Natural killer cell treated with Interleukin-12 subunit alpha and Interleukin-12 subunit beta and Interleukin-15 and Interleukin-18, amount 100 ng/mL, for 72 hours (primary cell): ENCODE measurements at regions not wholly inside any gene's neighbourhood (a gene's known extent, or its start where the extent isn't known, plus 50 kb on each side); places are given as distances from the start of the nearest gene placed in this dataset.
"Not testable (repeated sequence)": the region's sequence is repeated elsewhere in the genome, so short reads cannot be mapped to it uniquely, and the experiment has no call there.

ENCODE experiments used
- ATAC-seq, 2 donors: fragments of 150-1000 bp; cut with Tn5 transposase in 1 of 2; sonication (Bioruptor Pico), chemical (Tn5 transposase) in 1 of 2; 2 replicates each; pipeline ENCODE4 v1.10.0; 2021
- DNase-seq: peaks from one replicate; pipeline ENCODE4 v3.0.0; 2022; ENCODE audit warnings: low spot score
- H3K27ac Mint-ChIP-seq, 2 donors: 1 replicate in 1 of 2; 2 replicates in 1 of 2; pipeline ENCODE4 v1.8.0; 2022; ENCODE audit warnings: mixed read lengths in 2 of 2, mild to moderate bottlenecking in 1 of 2, moderate library complexity in 1 of 2
- H3K27me3 Mint-ChIP-seq, 2 donors: 1 replicate in 1 of 2; 2 replicates in 1 of 2; pipeline ENCODE4 v1.8.0; 2022; ENCODE audit warnings: mixed read lengths in 2 of 2
- H3K36me3 Mint-ChIP-seq: one replicate; pipeline ENCODE4 v1.8.0; 2022; ENCODE audit warnings: mixed read lengths
- H3K4me1 Mint-ChIP-seq, 2 donors: 1 replicate in 1 of 2; 2 replicates in 1 of 2; pipeline ENCODE4 v1.8.0; 2022; ENCODE audit warnings: low read depth in 2 of 2, mixed read lengths in 2 of 2, mild to moderate bottlenecking in 1 of 2
- H3K4me3 Mint-ChIP-seq: one replicate; pipeline ENCODE4 v1.8.0; 2022; ENCODE audit warnings: mixed read lengths
- H3K9me3 Mint-ChIP-seq: 2 replicates; pipeline ENCODE4 v1.8.0; 2022; ENCODE audit warnings: mixed read lengths

DNA sequence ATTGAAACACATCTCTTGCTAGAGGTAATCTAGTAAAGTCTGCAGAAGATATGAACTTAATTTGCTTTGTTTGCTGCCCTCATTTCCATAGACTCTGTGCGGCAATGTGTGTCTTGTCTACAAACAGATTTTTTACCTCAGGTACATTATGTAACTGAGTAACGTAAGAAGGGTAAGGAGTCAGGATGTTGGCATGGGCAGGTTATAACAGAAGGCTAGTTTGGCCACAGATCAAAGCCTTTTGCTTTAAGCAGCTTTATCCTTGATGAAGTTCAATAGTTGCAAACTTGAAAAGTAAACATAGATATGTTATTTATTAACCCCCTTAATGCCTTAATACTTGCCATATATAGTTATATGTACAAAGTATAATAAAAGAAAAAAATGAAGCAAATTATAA is 391.6 kb upstream of the FKBP1C start:
- H3K27ac Mint-ChIP-seq: no peak overlapping the region
- ATAC-seq (no peak), DNase-seq (no peak)
- H3K4me3 Mint-ChIP-seq: no peak overlapping the region
- H3K4me1 Mint-ChIP-seq: no peaks in the 10 kb centered on the region
- H3K27me3 Mint-ChIP-seq: no peaks in the 10 kb centered on the region
- peaks cover 4% of the 10 kb centered on the region for H3K36me3 Mint-ChIP-seq
- peaks cover 5% of the 10 kb centered on the region for H3K9me3 Mint-ChIP-seq

GRCh38 chr6:62808565-62809293 is 402.5 kb upstream of the FKBP1C start:
- no peak overlapping the region for H3K27ac Mint-ChIP-seq
- DNase-seq (no peak), ATAC-seq (no peak)
- H3K9me3 Mint-ChIP-seq: peaks cover 18% of the 10 kb centered on the region
- H3K36me3 Mint-ChIP-seq: peaks cover 5% of the 10 kb centered on the region
- no peaks in the 10 kb centered on the region for H3K27me3 Mint-ChIP-seq
- no peaks in the 10 kb centered on the region for H3K4me1 Mint-ChIP-seq
- H3K4me3 Mint-ChIP-seq: no peak overlapping the region

GRCh38 chr6:62805431-62805830 is 405.8 kb upstream of the FKBP1C start:
- ATAC-seq (no peak), DNase-seq (no peak)
- peaks cover 5% of the 10 kb centered on the region for H3K36me3 Mint-ChIP-seq
- peaks cover 14% of the 10 kb centered on the region for H3K9me3 Mint-ChIP-seq
- no peaks in the 10 kb centered on the region for H3K27me3 Mint-ChIP-seq
- H3K27ac Mint-ChIP-seq: no peak overlapping the region
- H3K4me1 Mint-ChIP-seq: no peaks in the 10 kb centered on the region
- no peak overlapping the region for H3K4me3 Mint-ChIP-seq

- peaks cover 6% of the 10 kb centered on the region for H3K9me3 Mint-ChIP-seq
- H3K27me3 Mint-ChIP-seq: no peaks in the 10 kb centered on the region
- no peak overlapping the region for H3K4me3 Mint-ChIP-seq
- no peaks in the 10 kb centered on the region for H3K4me1 Mint-ChIP-seq
- ATAC-seq: no peak
- no peak for DNase-seq
- H3K27ac Mint-ChIP-seq: no peak overlapping the region
- no peaks in the 10 kb centered on the region for H3K36me3 Mint-ChIP-seq
These were observed 408.2 kb upstream of the FKBP1C start for GRCh38 chr6:62803094-62803493.

- H3K4me1 Mint-ChIP-seq: no peaks in the 10 kb centered on the region
- ATAC-seq: no peak
- H3K27me3 Mint-ChIP-seq: no peaks in the 10 kb centered on the region
- H3K9me3 Mint-ChIP-seq: peaks cover 17% of the 10 kb centered on the region
- DNase-seq: no peak
- peaks cover 5% of the 10 kb centered on the region for H3K36me3 Mint-ChIP-seq
- no peak overlapping the region for H3K27ac Mint-ChIP-seq
- H3K4me3 Mint-ChIP-seq: no peak overlapping the region
These were observed 414.1 kb upstream of the FKBP1C start for GRCh38 chr6:62797190-62797589.

DNA sequence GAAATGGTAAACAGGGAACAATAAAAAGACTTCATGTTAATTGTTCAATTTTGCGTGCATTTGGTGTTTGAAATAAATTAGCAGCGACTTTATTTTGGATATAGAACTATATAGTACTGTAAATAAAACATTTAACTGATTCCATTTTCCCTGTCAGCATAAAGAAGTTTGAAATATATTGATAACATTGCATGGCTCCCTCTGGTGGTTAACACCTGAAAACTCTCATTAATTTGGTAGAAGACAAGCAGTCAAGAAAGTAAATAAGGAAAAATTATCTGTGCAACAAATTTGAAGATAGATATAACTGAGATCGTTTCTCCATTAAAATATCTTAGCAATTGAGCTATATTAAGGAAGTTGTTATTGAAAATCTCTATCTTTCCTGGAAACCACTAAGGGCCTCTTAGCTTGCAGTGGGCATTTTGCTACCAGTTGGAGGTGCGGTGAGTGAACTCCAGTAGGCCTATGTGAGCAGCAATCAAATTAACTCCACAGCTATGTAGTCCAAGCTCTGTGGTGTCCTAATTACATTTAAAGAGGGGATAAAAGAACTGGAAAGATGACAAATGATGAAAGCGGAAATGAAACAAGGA is 435.7 kb upstream of the FKBP1C start:
- DNase-seq (no peak), ATAC-seq (no peak)
- Mint-ChIP-seq H3K27me3 (no peaks in the 10 kb centered on the region), H3K36me3 (no peaks in the 10 kb centered on the region), H3K9me3 (peaks cover 4% of the 10 kb centered on the region), H3K4me3 (no peak overlapping the region), H3K4me1 (no peaks in the 10 kb centered on the region), H3K27ac (no peak overlapping the region)

DNA sequence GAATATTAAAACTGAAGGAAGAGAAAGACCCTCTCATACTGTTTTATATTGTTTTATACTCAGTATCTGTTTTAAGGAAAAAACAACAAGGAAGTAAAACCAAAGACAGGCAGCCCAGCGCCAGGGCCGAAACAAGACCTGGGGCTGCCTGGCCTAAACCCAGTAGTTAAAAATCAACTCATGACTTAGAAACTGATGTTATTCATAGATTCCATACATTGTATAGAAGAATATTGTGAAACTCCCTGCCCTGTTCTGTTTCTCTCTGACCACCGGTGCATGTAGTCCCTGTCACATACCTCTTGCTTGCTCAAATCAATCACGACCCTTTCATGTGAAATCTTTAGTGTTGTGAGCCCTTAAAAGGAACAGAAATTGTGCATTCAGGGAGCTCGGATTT is 445.1 kb upstream of the FKBP1C start:
- H3K27ac Mint-ChIP-seq, H3K4me1 Mint-ChIP-seq, H3K4me3 Mint-ChIP-seq, H3K36me3 Mint-ChIP-seq, H3K27me3 Mint-ChIP-seq, ATAC-seq, DNase-seq: not testable (repeated sequence)
- peaks cover 18% of the 10 kb centered on the region for H3K9me3 Mint-ChIP-seq

GRCh38 chr6:62764841-62765240 is 446.4 kb upstream of the FKBP1C start:
- DNase-seq (no peak), ATAC-seq (no peak)
- no peaks in the 10 kb centered on the region for H3K4me1 Mint-ChIP-seq
- H3K27ac Mint-ChIP-seq: no peak overlapping the region
- H3K4me3 Mint-ChIP-seq: no peak overlapping the region
- no peaks in the 10 kb centered on the region for H3K36me3 Mint-ChIP-seq
- no peaks in the 10 kb centered on the region for H3K27me3 Mint-ChIP-seq
- H3K9me3 Mint-ChIP-seq: peaks cover 20% of the 10 kb centered on the region

- Mint-ChIP-seq H3K9me3 (peaks cover 16% of the 10 kb centered on the region), H3K27me3 (no peaks in the 10 kb centered on the region), H3K36me3 (no peaks in the 10 kb centered on the region), H3K4me1 (no peaks in the 10 kb centered on the region), H3K27ac (no peak overlapping the region), H3K4me3 (no peak overlapping the region)
- no peak for ATAC-seq
- no peak for DNase-seq
These were observed 447.9 kb upstream of the FKBP1C start for GRCh38 chr6:62763125-62763912.

GRCh38 chr6:62746968-62747367 is 460.9 kb upstream of the KHDRBS2 start:
- Mint-ChIP-seq H3K27me3 (no peaks in the 10 kb centered on the region), H3K36me3 (peaks cover 4% of the 10 kb centered on the region), H3K27ac (no peak overlapping the region), H3K9me3 (peaks cover 14% of the 10 kb centered on the region), H3K4me3 (no peak overlapping the region), H3K4me1 (no peaks in the 10 kb centered on the region)
- ATAC-seq (no peak), DNase-seq (no peak)

DNA sequence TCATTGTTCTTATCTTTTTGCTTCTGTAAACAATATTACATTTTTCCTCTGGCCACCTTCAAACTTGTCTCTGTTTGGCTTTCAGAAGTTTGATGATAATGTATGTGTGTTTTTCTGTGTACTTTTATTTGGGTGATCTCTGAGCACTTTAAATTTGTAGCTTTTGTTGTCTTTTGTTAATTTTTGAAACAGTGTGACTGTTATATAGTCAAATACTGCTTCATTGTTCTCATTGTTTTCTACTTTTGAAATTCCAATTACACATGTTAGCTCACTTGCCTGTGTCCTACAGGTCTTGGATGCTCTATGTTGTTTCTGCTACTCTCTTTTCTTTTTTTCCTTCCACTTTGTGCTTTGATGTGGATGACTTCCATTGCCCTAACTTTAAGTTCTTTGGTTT is 460.1 kb upstream of the KHDRBS2 start:
- no peaks in the 10 kb centered on the region for H3K4me1 Mint-ChIP-seq
- no peak overlapping the region for H3K27ac Mint-ChIP-seq
- H3K36me3 Mint-ChIP-seq: peaks cover 4% of the 10 kb centered on the region
- DNase-seq: no peak
- H3K9me3 Mint-ChIP-seq: peaks cover 21% of the 10 kb centered on the region
- no peak overlapping the region for H3K4me3 Mint-ChIP-seq
- no peaks in the 10 kb centered on the region for H3K27me3 Mint-ChIP-seq
- no peak for ATAC-seq

DNA sequence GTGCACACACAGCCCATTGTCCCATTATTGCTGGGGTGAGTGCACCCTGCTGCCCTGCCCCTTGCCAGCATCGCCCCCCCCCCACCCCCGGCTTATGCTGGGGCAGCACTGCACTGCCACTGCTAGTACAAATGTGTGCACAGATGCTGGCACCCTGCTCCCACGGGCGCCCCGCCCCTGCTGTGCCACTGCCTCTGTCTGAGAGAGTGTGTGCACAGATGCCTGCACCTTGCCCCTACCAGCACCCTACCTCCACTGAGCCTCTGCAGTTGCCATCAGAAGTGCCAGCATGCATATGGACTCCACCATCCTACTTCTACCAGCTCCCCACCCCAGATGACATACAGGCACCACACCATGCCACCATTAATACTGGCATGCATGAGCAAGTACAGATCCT is 454.6 kb upstream of the KHDRBS2 start:
- Mint-ChIP-seq H3K27ac (no peak overlapping the region), H3K27me3 (no peaks in the 10 kb centered on the region), H3K36me3 (peaks cover 4% of the 10 kb centered on the region), H3K4me3 (no peak overlapping the region), H3K4me1 (no peaks in the 10 kb centered on the region), H3K9me3 (peaks cover 18% of the 10 kb centered on the region)
- DNase-seq: no peak
- no peak for ATAC-seq

DNA sequence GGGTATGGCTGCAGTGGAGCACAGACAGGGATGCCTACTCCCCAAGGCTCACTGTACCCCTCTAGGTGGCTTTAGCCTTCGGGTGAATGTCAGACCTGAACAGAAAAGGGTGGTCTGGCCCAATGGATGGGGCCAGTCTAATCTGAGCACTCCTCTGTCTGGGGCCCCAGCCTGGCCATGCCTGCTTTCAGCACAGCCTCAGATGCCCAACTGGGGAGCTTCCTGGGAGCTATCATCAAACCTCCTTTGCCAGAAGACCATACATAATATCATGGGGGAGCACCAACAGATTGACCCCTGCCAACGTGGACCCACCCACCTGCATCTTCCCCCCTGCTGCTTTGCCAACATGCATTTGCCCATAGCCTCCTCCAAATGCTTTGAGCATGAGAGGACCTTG is 454.1 kb upstream of the KHDRBS2 start:
- no peak overlapping the region for H3K4me3 Mint-ChIP-seq
- no peaks in the 10 kb centered on the region for H3K27me3 Mint-ChIP-seq
- H3K4me1 Mint-ChIP-seq: no peaks in the 10 kb centered on the region
- ATAC-seq: no peak
- no peak overlapping the region for H3K27ac Mint-ChIP-seq
- peaks cover 4% of the 10 kb centered on the region for H3K36me3 Mint-ChIP-seq
- peaks cover 18% of the 10 kb centered on the region for H3K9me3 Mint-ChIP-seq
- no peak for DNase-seq

- no peak overlapping the region for H3K27ac Mint-ChIP-seq
- no peak overlapping the region for H3K4me3 Mint-ChIP-seq
- H3K27me3 Mint-ChIP-seq: no peaks in the 10 kb centered on the region
- DNase-seq (no peak), ATAC-seq (no peak)
- peaks cover 4% of the 10 kb centered on the region for H3K36me3 Mint-ChIP-seq
- H3K4me1 Mint-ChIP-seq: no peaks in the 10 kb centered on the region
- peaks cover 22% of the 10 kb centered on the region for H3K9me3 Mint-ChIP-seq
These were observed 451.8 kb upstream of the KHDRBS2 start for GRCh38 chr6:62737792-62738191.
